HL-60 (cell line): ENCODE measurements at regions not wholly inside any gene's neighbourhood (a gene's known extent, or its start where the extent isn't known, plus 50 kb on each side); places are given as distances from the start of the nearest gene placed in this dataset.

Source experiments
- DNase-seq, 2 experiments: peaks; one replicate each; pipeline ENCODE4 v3.0.0-alpha.2; 2010 to 2020; ENCODE audit warnings: low read depth in 1 of 2, low spot score in 1 of 2
- H3K27ac ChIP-seq: fragments of 250-450 bp; sonication (Bioruptor Pico); replicated peaks from 2 replicates; pipeline ENCODE4 v1.5.1; 2020; ENCODE audit warnings: mild to moderate bottlenecking, moderate library complexity
- H3K27me3 ChIP-seq: fragments of 250-450 bp; sonication (Bioruptor Pico); 2 replicates; pipeline ENCODE4 v1.5.1; 2021; ENCODE audit warnings: mild to moderate bottlenecking, moderate library complexity; ENCODE audit not compliant: insufficient read depth, poor library complexity, severe bottlenecking
- H3K4me3 ChIP-seq: replicated peaks from 2 replicates; pipeline ENCODE4 v1.5.1; 2011; ENCODE audit warnings: mild to moderate bottlenecking, control low read depth, low read length; ENCODE audit not compliant: insufficient read depth
- CTCF ChIP-seq: IDR thresholded peaks from one replicate; pipeline ENCODE4 v1.5.1; 2011; ENCODE audit warnings: low read length, control low read depth, inconsistent platforms; ENCODE audit not compliant: insufficient read depth
- GABPA ChIP-seq: IDR thresholded peaks from 2 replicates; pipeline ENCODE4 v1.6.1; 2012; ENCODE audit warnings: low read depth
- POLR2AphosphoS5 ChIP-seq: IDR thresholded peaks from 2 replicates; pipeline ENCODE4 v1.6.1; 2012; ENCODE audit warnings: low read depth
- REST ChIP-seq: IDR thresholded peaks from 2 replicates; pipeline ENCODE4 v1.6.1; 2012; ENCODE audit warnings: low read depth; ENCODE audit not compliant: insufficient replicate concordance
- SPI1 ChIP-seq: IDR thresholded peaks from 2 replicates; pipeline ENCODE4 v1.6.1; 2012; ENCODE audit warnings: low read depth, mild to moderate bottlenecking, borderline replicate concordance

- no peak for DNase-seq
- Histone ChIP-seq H3K27ac (no peak overlapping the region), H3K27me3 (no peaks in the 10 kb centered on the region), H3K4me3 (no peak overlapping the region)
- TF ChIP-seq GABPA (no peak), SPI1 (no peak), REST (no peak)
Measured at GRCh38 chr13:62067821-62068220, 652.2 kb upstream of the PCDH20 start.

- DNase-seq: no peak
- H3K27me3 ChIP-seq: no peaks in the 10 kb centered on the region
- no peak overlapping the region for H3K27ac ChIP-seq
- no peak overlapping the region for H3K4me3 ChIP-seq
- no peak for TF ChIP-seq REST
Measured at GRCh38 chr13:62065016-62065415, 649.4 kb upstream of the PCDH20 start.

GRCh38 chr13:62061751-62062150 is 646.1 kb upstream of the PCDH20 start:
- no peak overlapping the region for H3K27ac ChIP-seq
- no peak overlapping the region for H3K4me3 ChIP-seq
- no peak for DNase-seq
- no peaks in the 10 kb centered on the region for H3K27me3 ChIP-seq
- TF ChIP-seq CTCF: no peak
- no peak for TF ChIP-seq GABPA
- no peak for TF ChIP-seq POLR2AphosphoS5
- no peak for TF ChIP-seq SPI1
- TF ChIP-seq REST: no peak

- DNase-seq: no peak
- TF ChIP-seq CTCF (no peak), GABPA (no peak), SPI1 (no peak), REST (no peak), POLR2AphosphoS5 (no peak)
- Histone ChIP-seq H3K27me3 (no peaks in the 10 kb centered on the region), H3K4me3 (no peak overlapping the region), H3K27ac (no peak overlapping the region)
Measured at GRCh38 chr13:62060570-62060969, 644.9 kb upstream of the PCDH20 start.
